ENCODE measurements at regions not wholly inside any gene's neighbourhood (a gene's known extent, or its start where the extent isn't known, plus 50 kb on each side); places are given as distances from the start of the nearest gene placed in this dataset.

GRCh38 chr18:70762812-70763211, 474.0 kb downstream of the SOCS6 start:
- H3K27me3 Mint-ChIP-seq (ENCODE audit: low read depth in 3 of 3), result no peaks in the 10 kb centered on the region
- Histone ChIP-seq H3K27me3 (ENCODE audit: control insufficient read depth in 2 of 2, insufficient read depth in 2 of 2, low read length in 2 of 2) (no peaks in the 10 kb centered on the region), H3K4me1 (ENCODE audit: control insufficient read depth in 1 of 2, insufficient read depth in 2 of 2, low read length in 2 of 2) (no peaks in the 10 kb centered on the region), H2AFZ (ENCODE audit: insufficient read depth, low read depth, low read length, poor library complexity, severe bottlenecking) (no peak overlapping the region), H4K20me1 (ENCODE audit: insufficient read depth, low read length) (no peaks in the 10 kb centered on the region), H3K4me3 (replicated peaks in 1 of 3; ENCODE audit: low read depth in 2 of 3, low read length in 3 of 3) (no peak overlapping the region), H3K9ac (ENCODE audit: insufficient read depth, low read length, poor library complexity, severe bottlenecking) (no peak overlapping the region), H3K4me2 (replicated peaks; ENCODE audit: extremely low read depth, low read length, poor library complexity, severe bottlenecking) (no peak overlapping the region), H3K36me3 (replicated peaks in 1 of 2; ENCODE audit: control insufficient read depth in 1 of 2, insufficient read depth in 2 of 2, low read length in 2 of 2) (no peaks in the 10 kb centered on the region), H3K27ac (ENCODE audit: low read depth in 1 of 2, low read length in 2 of 2) (no peak overlapping the region), H3K79me2 (ENCODE audit: insufficient read depth, low read length) (no peaks in the 10 kb centered on the region), H3K9me3 (replicated peaks in 1 of 2; ENCODE audit: control insufficient read depth in 1 of 2, insufficient read depth in 1 of 2, low read length in 2 of 2) (peaks cover 0 to 14% of the 10 kb centered on the region in 2 donors)
- H3K36me3 Mint-ChIP-seq, result no peaks in the 10 kb centered on the region
- no CpG with 5 or more reads among the region's 4 CpGs for WGBS (ENCODE audit: insufficient coverage)
- intact Hi-C loops (cut with micrococcal nuclease), result no loop called here
- no peaks in the 10 kb centered on the region for H3K4me1 Mint-ChIP-seq
- peaks cover 6 to 28% (median 10%) of the 10 kb centered on the region in 7 donors for H3K9me3 Mint-ChIP-seq
- no peak overlapping the region for H3K27ac Mint-ChIP-seq
- DNase-seq, result no peak
- TF ChIP-seq, protein P1, sequence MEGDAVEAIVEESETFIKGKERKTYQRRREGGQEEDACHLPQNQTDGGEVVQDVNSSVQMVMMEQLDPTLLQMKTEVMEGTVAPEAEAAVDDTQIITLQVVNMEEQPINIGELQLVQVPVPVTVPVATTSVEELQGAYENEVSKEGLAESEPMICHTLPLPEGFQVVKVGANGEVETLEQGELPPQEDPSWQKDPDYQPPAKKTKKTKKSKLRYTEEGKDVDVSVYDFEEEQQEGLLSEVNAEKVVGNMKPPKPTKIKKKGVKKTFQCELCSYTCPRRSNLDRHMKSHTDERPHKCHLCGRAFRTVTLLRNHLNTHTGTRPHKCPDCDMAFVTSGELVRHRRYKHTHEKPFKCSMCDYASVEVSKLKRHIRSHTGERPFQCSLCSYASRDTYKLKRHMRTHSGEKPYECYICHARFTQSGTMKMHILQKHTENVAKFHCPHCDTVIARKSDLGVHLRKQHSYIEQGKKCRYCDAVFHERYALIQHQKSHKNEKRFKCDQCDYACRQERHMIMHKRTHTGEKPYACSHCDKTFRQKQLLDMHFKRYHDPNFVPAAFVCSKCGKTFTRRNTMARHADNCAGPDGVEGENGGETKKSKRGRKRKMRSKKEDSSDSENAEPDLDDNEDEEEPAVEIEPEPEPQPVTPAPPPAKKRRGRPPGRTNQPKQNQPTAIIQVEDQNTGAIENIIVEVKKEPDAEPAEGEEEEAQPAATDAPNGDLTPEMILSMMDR (IDR thresholded peaks at IDR 0.05), result no peak
- H3K4me3 Mint-ChIP-seq, result no peak overlapping the region

- DNase-seq, result no peak
- no peak overlapping the region for H2AFZ ChIP-seq (ENCODE audit: insufficient read depth, low read depth, low read length, poor library complexity, severe bottlenecking)
- H3K27me3 Mint-ChIP-seq (ENCODE audit: low read depth in 3 of 3), result no peaks in the 10 kb centered on the region
- no peaks in the 10 kb centered on the region for H3K79me2 ChIP-seq (ENCODE audit: insufficient read depth, low read length)
- H3K27ac ChIP-seq (ENCODE audit: low read depth in 1 of 2, low read length in 2 of 2), result no peak overlapping the region
- 77% methylated on average over 3 of the region's 6 CpGs for WGBS (ENCODE audit: insufficient coverage)
- H3K27ac Mint-ChIP-seq, result no peak overlapping the region
- intact Hi-C loops (cut with micrococcal nuclease), result no loop called here
- no peaks in the 10 kb centered on the region for H3K27me3 ChIP-seq (ENCODE audit: control insufficient read depth in 2 of 2, insufficient read depth in 2 of 2, low read length in 2 of 2)
- H3K4me1 ChIP-seq (ENCODE audit: control insufficient read depth in 1 of 2, insufficient read depth in 2 of 2, low read length in 2 of 2), result no peaks in the 10 kb centered on the region
- H3K4me1 Mint-ChIP-seq, result no peaks in the 10 kb centered on the region
- H4K20me1 ChIP-seq (ENCODE audit: insufficient read depth, low read length), result no peaks in the 10 kb centered on the region
- no peak overlapping the region for H3K4me3 ChIP-seq (replicated peaks in 1 of 3; ENCODE audit: low read depth in 2 of 3, low read length in 3 of 3)
- no peaks in the 10 kb centered on the region for H3K36me3 ChIP-seq (replicated peaks in 1 of 2; ENCODE audit: control insufficient read depth in 1 of 2, insufficient read depth in 2 of 2, low read length in 2 of 2)
- H3K4me3 Mint-ChIP-seq, result no peak overlapping the region
- H3K4me2 ChIP-seq (replicated peaks; ENCODE audit: extremely low read depth, low read length, poor library complexity, severe bottlenecking), result no peak overlapping the region
- H3K9me3 ChIP-seq (replicated peaks in 1 of 2; ENCODE audit: control insufficient read depth in 1 of 2, insufficient read depth in 1 of 2, low read length in 2 of 2), result peaks cover 0 to 7% of the 10 kb centered on the region in 2 donors
- TF ChIP-seq, protein P1 (IDR thresholded peaks at IDR 0.05), result no peak
- H3K9ac ChIP-seq (ENCODE audit: insufficient read depth, low read length, poor library complexity, severe bottlenecking), result no peak overlapping the region
- H3K36me3 Mint-ChIP-seq, result no peaks in the 10 kb centered on the region
- peaks cover 2 to 7% (median 5%) of the 10 kb centered on the region in 7 donors for H3K9me3 Mint-ChIP-seq
Measured at GRCh38 chr18:70758780-70759179, 469.9 kb downstream of the SOCS6 start.

Data from CD14-positive monocyte (primary cell).